DND-41 (cell line): ENCODE measurements at regions not wholly inside any gene's neighbourhood (a gene's known extent, or its start where the extent isn't known, plus 50 kb on each side); places are given as distances from the start of the nearest gene placed in this dataset.

ENCODE experiments used
- CTCF ChIP-seq: IDR thresholded peaks from 2 replicates; pipeline ENCODE4 v1.5.1; 2012; ENCODE audit warnings: borderline replicate concordance, low read length, moderate library complexity, mild to moderate bottlenecking; ENCODE audit not compliant: poor library complexity, severe bottlenecking; ENCODE audit errors: extremely low read depth
- EZH2 ChIP-seq: IDR thresholded peaks from 3 replicates; pipeline ENCODE4 v1.6.1; 2012; ENCODE audit warnings: borderline replicate concordance, low read depth, mild to moderate bottlenecking, moderate library complexity, low read length, inconsistent platforms; ENCODE audit not compliant: severe bottlenecking

GRCh38 chr16:86085161-86085611 is 186.2 kb downstream of the IRF8 start:
- TF ChIP-seq CTCF (no peak), EZH2 (no peak)
